ENCODE measurements at regions not wholly inside any gene's neighbourhood (a gene's known extent, or its start where the extent isn't known, plus 50 kb on each side); places are given as distances from the start of the nearest gene placed in this dataset.

- H3K4me3 ChIP-seq (ENCODE audit: low read length), result no peak overlapping the region
- no peak for TF ChIP-seq CTCF (conservative IDR thresholded peaks at IDR 0.05; ENCODE audit: low read depth, low read length)
- DNase-seq (ENCODE audit: low read depth), result no peak
Measured at GRCh38 chr17:5962371-5962770, 107.8 kb upstream of the WSCD1 start.

GRCh38 chr17:5971969-5972368 lies 98.2 kb upstream of the WSCD1 start:
- no peak for TF ChIP-seq CTCF (conservative IDR thresholded peaks at IDR 0.05; ENCODE audit: low read depth, low read length)
- H3K4me3 ChIP-seq (ENCODE audit: low read length), result no peak overlapping the region
- DNase-seq (ENCODE audit: low read depth), result no peak

GRCh38 chr17:5973410-5973809 lies 96.8 kb upstream of the WSCD1 start:
- DNase-seq (ENCODE audit: low read depth), result no peak
- TF ChIP-seq CTCF (conservative IDR thresholded peaks at IDR 0.05; ENCODE audit: low read depth, low read length), result no peak
- no peak overlapping the region for H3K4me3 ChIP-seq (ENCODE audit: low read length)

- no peak for DNase-seq (ENCODE audit: low read depth)
- no peak for TF ChIP-seq CTCF (conservative IDR thresholded peaks at IDR 0.05; ENCODE audit: low read depth, low read length)
- H3K4me3 ChIP-seq (ENCODE audit: low read length), result no peak overlapping the region
Measured at GRCh38 chr17:5975661-5976060, 94.5 kb upstream of the WSCD1 start.

GRCh38 chr17:5976251-5976650 lies 93.9 kb upstream of the WSCD1 start:
- no peak overlapping the region for H3K4me3 ChIP-seq (ENCODE audit: low read length)
- no peak for DNase-seq (ENCODE audit: low read depth)
- TF ChIP-seq CTCF (conservative IDR thresholded peaks at IDR 0.05; ENCODE audit: low read depth, low read length), result no peak

GRCh38 chr17:5978496-5978895 lies 91.7 kb upstream of the WSCD1 start:
- H3K4me3 ChIP-seq (ENCODE audit: low read length), result no peak overlapping the region
- DNase-seq (ENCODE audit: low read depth), result no peak
- no peak for TF ChIP-seq CTCF (conservative IDR thresholded peaks at IDR 0.05; ENCODE audit: low read depth, low read length)

GRCh38 chr17:5980941-5981340 lies 89.2 kb upstream of the WSCD1 start:
- DNase-seq (ENCODE audit: low read depth), result no peak
- TF ChIP-seq CTCF (conservative IDR thresholded peaks at IDR 0.05; ENCODE audit: low read depth, low read length), result no peak
- no peak overlapping the region for H3K4me3 ChIP-seq (ENCODE audit: low read length)

Data from retinal pigment epithelial cell (primary cell).